Fibroblast of the aortic adventitia (primary cell): ENCODE measurements at regions not wholly inside any gene's neighbourhood (a gene's known extent, or its start where the extent isn't known, plus 50 kb on each side); places are given as distances from the start of the nearest gene placed in this dataset.

Source experiments
- DNase-seq: peaks from one replicate; pipeline ENCODE4 v3.0.0-alpha.2; 2010; ENCODE audit warnings: low read depth
- H3K4me3 ChIP-seq: 2 replicates; pipeline ENCODE4 v1.5.1; 2011; ENCODE audit warnings: low read depth, mild to moderate bottlenecking, control low read depth, low read length, moderate library complexity
- CTCF ChIP-seq: IDR thresholded peaks from 2 replicates; pipeline ENCODE4 v1.5.1; 2011; ENCODE audit warnings: mild to moderate bottlenecking, low read length, control low read depth, inconsistent platforms; ENCODE audit not compliant: insufficient read depth

GRCh38 chr15:96023081-96023480 is 307.4 kb upstream of the NR2F2 start:
- DNase-seq = no peak
- H3K4me3 ChIP-seq = no peak overlapping the region
- TF ChIP-seq CTCF = no peak

GRCh38 chr15:96027501-96027900 is 303.0 kb upstream of the NR2F2 start:
- no peak for DNase-seq
- no peak for TF ChIP-seq CTCF
- no peak overlapping the region for H3K4me3 ChIP-seq

- TF ChIP-seq CTCF = no peak
- H3K4me3 ChIP-seq = no peak overlapping the region
- no peak for DNase-seq
These were observed 301.9 kb upstream of the NR2F2 start for GRCh38 chr15:96028620-96029019.

- no peak for DNase-seq
- no peak for TF ChIP-seq CTCF
- no peak overlapping the region for H3K4me3 ChIP-seq
These were observed 301.3 kb upstream of the NR2F2 start for GRCh38 chr15:96029172-96029571.

- TF ChIP-seq CTCF = no peak
- no peak overlapping the region for H3K4me3 ChIP-seq
- DNase-seq = no peak
These were observed 298.9 kb upstream of the NR2F2 start for GRCh38 chr15:96031426-96032110.

GRCh38 chr15:96035091-96035490 is 295.4 kb upstream of the NR2F2 start:
- no peak for TF ChIP-seq CTCF
- no peak overlapping the region for H3K4me3 ChIP-seq
- no peak for DNase-seq

GRCh38 chr15:96035635-96036034 is 294.9 kb upstream of the NR2F2 start:
- DNase-seq = no peak

More at GRCh38 chr15:96035635-96036034, 294.9 kb upstream of the NR2F2 start:
- no peak for TF ChIP-seq CTCF
- no peak overlapping the region for H3K4me3 ChIP-seq
